ENCODE measurements at regions not wholly inside any gene's neighbourhood (a gene's known extent, or its start where the extent isn't known, plus 50 kb on each side); places are given as distances from the start of the nearest gene placed in this dataset.
"Not testable (repeated sequence)": the region's sequence is repeated elsewhere in the genome, so short reads cannot be mapped to it uniquely, and the experiment has no call there.

GRCh38 chr2:175606010-175606841 lies 395.8 kb downstream of the LNPK start:
- no peak for DNase-seq

- DNase-seq, result no peak
Measured at GRCh38 chr2:175605640-175606009, 396.4 kb downstream of the LNPK start.

- no peak for DNase-seq
Measured at GRCh38 chr2:175601969-175602368, 400.1 kb downstream of the LNPK start.

- no peak for DNase-seq
Measured at GRCh38 chr2:175599966-175600831, 401.9 kb downstream of the LNPK start.

- no peak for DNase-seq
Measured at GRCh38 chr2:175597286-175597685, 404.8 kb downstream of the LNPK start.

- no peak for DNase-seq
Measured at GRCh38 chr2:175595139-175595538, 406.9 kb downstream of the LNPK start.

GRCh38 chr2:175593686-175594525 lies 408.2 kb downstream of the LNPK start:
- DNase-seq, result not testable (repeated sequence)

GRCh38 chr2:175588213-175588612 lies 406.7 kb upstream of the ATP5MC3 start:
- not testable (repeated sequence) for DNase-seq

- no peak for DNase-seq
Measured at GRCh38 chr2:175585496-175585895, 404.0 kb upstream of the ATP5MC3 start.

- no peak for DNase-seq
Measured at GRCh38 chr2:175580652-175581051, 399.1 kb upstream of the ATP5MC3 start.

GRCh38 chr2:175579646-175580045 lies 398.1 kb upstream of the ATP5MC3 start:
- DNase-seq, result no peak

- no peak for DNase-seq
Measured at GRCh38 chr2:175577368-175577970, 396.0 kb upstream of the ATP5MC3 start.

GRCh38 chr2:175576875-175577274 lies 395.4 kb upstream of the ATP5MC3 start:
- DNase-seq, result no peak

- DNase-seq, result no peak
Measured at GRCh38 chr2:175576270-175576669, 394.8 kb upstream of the ATP5MC3 start.

- DNase-seq, result no peak
Measured at GRCh38 chr2:175575346-175576258, 394.1 kb upstream of the ATP5MC3 start.

- no peak for DNase-seq
Measured at GRCh38 chr2:175574069-175574468, 392.6 kb upstream of the ATP5MC3 start.

- no peak for DNase-seq
Measured at GRCh38 chr2:175571078-175571653, 389.7 kb upstream of the ATP5MC3 start.

- DNase-seq, result no peak
Measured at GRCh38 chr2:175568109-175568730, 386.7 kb upstream of the ATP5MC3 start.

- no peak for DNase-seq
Measured at GRCh38 chr2:175567435-175568061, 386.0 kb upstream of the ATP5MC3 start.
